CD14-positive monocyte (primary cell): ENCODE measurements at regions not wholly inside any gene's neighbourhood (a gene's known extent, or its start where the extent isn't known, plus 50 kb on each side); places are given as distances from the start of the nearest gene placed in this dataset.

Experiments used
- DNase-seq, 3 donors: peaks; one replicate each; pipeline ENCODE4 v3.0.0-alpha.2; 2011 to 2022
- H2AFZ ChIP-seq: 2 replicates; pipeline ENCODE4 v1.6.0; 2012; ENCODE audit warnings: mild to moderate bottlenecking, low read depth, low read length, inconsistent platforms; ENCODE audit not compliant: insufficient read depth, poor library complexity, severe bottlenecking
- H3K27ac ChIP-seq, 2 donors: 1 replicate in 1 of 2; 2 replicates in 1 of 2; pipeline ENCODE4 v1.5.1; 2012 to 2013; ENCODE audit warnings: low read length in 2 of 2, control low read depth in 1 of 2, inconsistent platforms in 1 of 2, low read depth in 1 of 2, mild to moderate bottlenecking in 1 of 2
- H3K27me3 ChIP-seq, 2 donors: one replicate each; pipeline versions ENCODE4 v1.6.0 to v1.6.1; 2011 to 2013; ENCODE audit warnings: low read length in 2 of 2; ENCODE audit not compliant: control insufficient read depth in 2 of 2, insufficient read depth in 2 of 2
- H3K36me3 ChIP-seq, 2 donors: replicated peaks in 1 of 2; 1 replicate in 1 of 2; 2 replicates in 1 of 2; pipeline versions ENCODE4 v1.5.1 to v1.6.1; 2012 to 2013; ENCODE audit warnings: low read length in 2 of 2, control low read depth in 1 of 2, inconsistent platforms in 1 of 2, mild to moderate bottlenecking in 1 of 2; ENCODE audit not compliant: insufficient read depth in 2 of 2, control insufficient read depth in 1 of 2
- H3K4me1 ChIP-seq, 2 donors: 1 replicate in 1 of 2; 2 replicates in 1 of 2; pipeline versions ENCODE4 v1.5.1 to v1.6.1; 2012 to 2013; ENCODE audit warnings: low read length in 2 of 2, control low read depth in 1 of 2, inconsistent platforms in 1 of 2, mild to moderate bottlenecking in 1 of 2, moderate library complexity in 1 of 2; ENCODE audit not compliant: insufficient read depth in 2 of 2, control insufficient read depth in 1 of 2
- H3K4me2 ChIP-seq: replicated peaks from 2 replicates; pipeline ENCODE3; 2012; ENCODE audit warnings: low read length, moderate library complexity, mild to moderate bottlenecking; ENCODE audit not compliant: poor library complexity, severe bottlenecking; ENCODE audit errors: extremely low read depth
- H3K4me3 ChIP-seq, 3 experiments: fragments of 200-600 bp in 1 of 3; sonication (generic) in 1 of 3; replicated peaks in 1 of 3; 1 replicate in 2 of 3; 2 replicates in 1 of 3; pipeline ENCODE4 v1.5.1; 2011 to 2013; ENCODE audit warnings: low read length in 3 of 3, mild to moderate bottlenecking in 3 of 3, control low read depth in 2 of 3, low read depth in 2 of 3, inconsistent platforms in 1 of 3, moderate library complexity in 1 of 3
- H3K79me2 ChIP-seq: 2 replicates; pipeline ENCODE4 v1.6.0; 2012; ENCODE audit warnings: mild to moderate bottlenecking, control low read depth, inconsistent platforms, low read length, moderate library complexity; ENCODE audit not compliant: insufficient read depth
- H3K9ac ChIP-seq: 2 replicates; pipeline ENCODE4 v1.6.0; 2017; ENCODE audit warnings: low read length, mild to moderate bottlenecking; ENCODE audit not compliant: insufficient read depth, poor library complexity, severe bottlenecking
- H3K9me3 ChIP-seq, 2 donors: replicated peaks in 1 of 2; 1 replicate in 1 of 2; 2 replicates in 1 of 2; pipeline versions ENCODE4 v1.5.1 to v1.6.1; 2012 to 2013; ENCODE audit warnings: low read length in 2 of 2, control low read depth in 1 of 2; ENCODE audit not compliant: control insufficient read depth in 1 of 2, insufficient read depth in 1 of 2
- H4K20me1 ChIP-seq: 2 replicates; pipeline ENCODE4 v1.6.0; 2012; ENCODE audit warnings: mild to moderate bottlenecking, low read length, control low read depth, moderate library complexity; ENCODE audit not compliant: insufficient read depth
- H3K27ac Mint-ChIP-seq, 7 donors: one replicate each; pipeline ENCODE4 v1.8.0; 2020; ENCODE audit warnings: mild to moderate bottlenecking in 7 of 7, mixed read lengths in 7 of 7, moderate library complexity in 6 of 7, inconsistent platforms in 2 of 7
- H3K27me3 Mint-ChIP-seq, 3 donors: one replicate each; pipeline ENCODE4 v1.8.0; 2021 to 2022; ENCODE audit warnings: low read depth in 3 of 3, mild to moderate bottlenecking in 3 of 3, mixed read lengths in 3 of 3, moderate library complexity in 3 of 3, inconsistent platforms in 1 of 3
- H3K36me3 Mint-ChIP-seq, 2 donors: one replicate each; pipeline ENCODE4 v1.8.0; 2020; ENCODE audit warnings: mixed read lengths in 2 of 2, inconsistent platforms in 1 of 2, mild to moderate bottlenecking in 1 of 2
- H3K4me1 Mint-ChIP-seq: one replicate; pipeline ENCODE4 v1.8.0; 2020; ENCODE audit warnings: mild to moderate bottlenecking, mixed read lengths
- H3K4me3 Mint-ChIP-seq, 2 donors: one replicate each; pipeline ENCODE4 v1.8.0; 2020; ENCODE audit warnings: mild to moderate bottlenecking in 2 of 2, mixed read lengths in 2 of 2, moderate library complexity in 1 of 2
- H3K9me3 Mint-ChIP-seq, 7 donors: one replicate each; pipeline ENCODE4 v1.8.0; 2020 to 2022; ENCODE audit warnings: mixed read lengths in 7 of 7, mild to moderate bottlenecking in 6 of 7, moderate library complexity in 6 of 7, inconsistent platforms in 2 of 7
- CTCF ChIP-seq: fragments of 200-600 bp; IDR thresholded peaks from one replicate; pipeline ENCODE4 v1.8.0; 2022; ENCODE audit warnings: antibody characterized with exemption, mild to moderate bottlenecking
- WGBS: methylation state at CpG from one replicate; pipeline ENCODE4 v1.1.5; 2013; ENCODE audit warnings: missing lambda C conversion rate; ENCODE audit not compliant: insufficient coverage; 5-methylcytosine and 5-hydroxymethylcytosine counted together
- intact Hi-C, 2 donors: fragments of 100-400 bp; cut with micrococcal nuclease; formaldehyde crosslinking; loops; one replicate each; pipeline versions ENCODE4 v1.15.0 to v1.15.1; 2023

- no peak overlapping the region for H2AFZ ChIP-seq
- peaks cover 3 to 24% (median 11%) of the 10 kb centered on the region in 7 donors for H3K9me3 Mint-ChIP-seq
- WGBS: 60% methylated on average over 1 of the region's 1 CpG
- intact Hi-C loops: no loop called here
- H3K9me3 ChIP-seq: peaks cover 3 to 12% of the 10 kb centered on the region in 2 donors
- no peaks in the 10 kb centered on the region for H3K4me1 Mint-ChIP-seq
- no peak overlapping the region for H3K4me3 Mint-ChIP-seq
- H3K27ac Mint-ChIP-seq: no peak overlapping the region
- H3K27ac ChIP-seq: no peak overlapping the region
- H3K79me2 ChIP-seq: no peaks in the 10 kb centered on the region
- no peak for DNase-seq
- no peak for TF ChIP-seq CTCF
- no peak overlapping the region for H3K4me3 ChIP-seq
- H3K36me3 Mint-ChIP-seq: no peaks in the 10 kb centered on the region
- peaks cover 0 to 4% (median 0%) of the 10 kb centered on the region in 3 donors for H3K27me3 Mint-ChIP-seq
- H3K4me1 ChIP-seq: no peaks in the 10 kb centered on the region
- no peaks in the 10 kb centered on the region for H4K20me1 ChIP-seq
- H3K27me3 ChIP-seq: no peaks in the 10 kb centered on the region
- H3K9ac ChIP-seq: no peak overlapping the region
- no peaks in the 10 kb centered on the region for H3K36me3 ChIP-seq
- H3K4me2 ChIP-seq: no peak overlapping the region
These were observed 190.3 kb downstream of the LINC00237 start for GRCh38 chr20:20915844-20916243.

- H3K36me3 ChIP-seq: no peaks in the 10 kb centered on the region
- Mint-ChIP-seq H3K27ac (no peak overlapping the region), H3K9me3 (peaks cover 0 to 9% (median 3%) of the 10 kb centered on the region in 7 donors), H3K4me1 (no peaks in the 10 kb centered on the region), H3K36me3 (no peaks in the 10 kb centered on the region), H3K4me3 (no peak overlapping the region), H3K27me3 (peaks cover 9 to 12% (median 10%) of the 10 kb centered on the region in 3 donors)
- no peak overlapping the region for H3K27ac ChIP-seq
- H3K4me2 ChIP-seq: no peak overlapping the region
- no peak overlapping the region for H2AFZ ChIP-seq
- DNase-seq: no peak
- H3K4me3 ChIP-seq: no peak overlapping the region
- no CpG with 5 or more reads among the region's 2 CpGs for WGBS
- H3K4me1 ChIP-seq: no peaks in the 10 kb centered on the region
- TF ChIP-seq CTCF: no peak
- H3K9ac ChIP-seq: no peak overlapping the region
- intact Hi-C loops: no loop called here
- no peaks in the 10 kb centered on the region for H3K79me2 ChIP-seq
- H3K27me3 ChIP-seq: peaks cover 2 to 4% of the 10 kb centered on the region in 2 donors
- H3K9me3 ChIP-seq: no peaks in the 10 kb centered on the region
- H4K20me1 ChIP-seq: no peaks in the 10 kb centered on the region
These were observed 192.0 kb upstream of the RALGAPA2 start for GRCh38 chr20:20904501-20904831.
